ENCODE measurements at regions not wholly inside any gene's neighbourhood (a gene's known extent, or its start where the extent isn't known, plus 50 kb on each side); places are given as distances from the start of the nearest gene placed in this dataset.
A peak's percentile ranks its signal among the peaks of the same experiment; 100 is the strongest.

DNA sequence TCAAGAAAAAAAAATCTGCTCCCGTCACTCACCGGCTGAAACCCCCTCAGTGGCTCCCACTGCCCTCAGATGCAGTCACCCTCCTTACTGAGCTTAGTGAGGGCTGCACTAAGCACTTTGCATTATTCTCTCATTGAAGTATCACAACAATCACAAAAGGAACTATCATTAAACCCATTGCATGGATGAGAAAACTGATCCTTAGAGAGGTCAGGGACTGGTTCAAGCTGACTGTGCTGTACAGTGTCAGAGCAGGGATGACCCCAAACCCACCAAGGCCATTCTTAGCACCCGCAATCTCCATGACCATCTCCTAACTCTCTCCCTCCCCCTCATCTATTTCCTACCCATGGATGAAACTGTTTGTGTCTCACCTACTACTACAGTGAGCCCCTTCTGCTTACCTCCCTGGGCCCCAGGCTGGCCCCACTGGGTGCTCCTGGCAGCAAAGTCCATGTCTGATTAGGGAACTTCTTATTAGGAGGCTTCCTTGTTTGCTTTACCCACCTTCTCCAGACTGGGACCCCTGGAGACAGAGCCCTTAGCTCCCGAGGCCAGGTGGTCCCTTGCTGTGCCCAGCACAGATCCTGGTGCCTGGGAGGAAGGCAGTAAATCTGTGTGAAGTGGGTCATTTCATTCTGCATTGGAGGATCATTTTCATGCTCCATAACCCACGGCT, 139.3 kb upstream of the ID2 start:
- intact Hi-C loops (cut with micrococcal nuclease) = loop anchor here (1.0 to 10.0 kb wide), 9 partner anchors 7 to 239 kb away; no protein-coding TSS in a partner anchor

DNA sequence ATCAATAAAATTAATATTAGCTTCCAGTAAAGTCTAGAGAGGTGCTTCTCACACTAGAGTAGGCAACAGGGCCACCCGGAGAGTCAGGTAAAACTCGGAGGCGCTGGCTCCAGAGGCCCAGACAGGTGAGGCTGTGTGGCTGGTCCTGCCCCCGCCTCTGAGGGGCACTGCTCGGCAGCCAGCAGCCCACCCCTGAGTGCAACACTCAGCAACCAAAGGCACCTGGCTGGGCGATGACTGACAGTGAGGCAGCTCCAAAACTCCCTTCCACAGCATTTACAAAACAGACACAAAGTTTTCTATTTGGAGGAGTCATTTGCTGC, 138.8 kb upstream of the ID2 start:
- POLR2A ChIA-PET = interaction anchor here (0.5 to 2.9 kb wide), 18 partner anchors 8 to 520 kb away, joined by 3 to 18 read pairs (median 5); partner anchors contain the start of gene ID2
- Mint-ChIP-seq H3K27ac (peak overlapping the region; percentile 90), H3K9me3 (no peaks in the 10 kb centered on the region), H3K4me1 (peaks cover 66% of the 10 kb centered on the region), H3K4me3 (peak overlapping the region; percentile 69), H3K27me3 (peaks cover 39% of the 10 kb centered on the region), H3K36me3 (ENCODE audit: low read depth) (no peaks in the 10 kb centered on the region)
- CTCF ChIA-PET = no interaction called here
- peak; percentile 16 for ATAC-seq (ENCODE audit: low read depth)
- no peak for DNase-seq
- TF ChIP-seq, protein P1, sequence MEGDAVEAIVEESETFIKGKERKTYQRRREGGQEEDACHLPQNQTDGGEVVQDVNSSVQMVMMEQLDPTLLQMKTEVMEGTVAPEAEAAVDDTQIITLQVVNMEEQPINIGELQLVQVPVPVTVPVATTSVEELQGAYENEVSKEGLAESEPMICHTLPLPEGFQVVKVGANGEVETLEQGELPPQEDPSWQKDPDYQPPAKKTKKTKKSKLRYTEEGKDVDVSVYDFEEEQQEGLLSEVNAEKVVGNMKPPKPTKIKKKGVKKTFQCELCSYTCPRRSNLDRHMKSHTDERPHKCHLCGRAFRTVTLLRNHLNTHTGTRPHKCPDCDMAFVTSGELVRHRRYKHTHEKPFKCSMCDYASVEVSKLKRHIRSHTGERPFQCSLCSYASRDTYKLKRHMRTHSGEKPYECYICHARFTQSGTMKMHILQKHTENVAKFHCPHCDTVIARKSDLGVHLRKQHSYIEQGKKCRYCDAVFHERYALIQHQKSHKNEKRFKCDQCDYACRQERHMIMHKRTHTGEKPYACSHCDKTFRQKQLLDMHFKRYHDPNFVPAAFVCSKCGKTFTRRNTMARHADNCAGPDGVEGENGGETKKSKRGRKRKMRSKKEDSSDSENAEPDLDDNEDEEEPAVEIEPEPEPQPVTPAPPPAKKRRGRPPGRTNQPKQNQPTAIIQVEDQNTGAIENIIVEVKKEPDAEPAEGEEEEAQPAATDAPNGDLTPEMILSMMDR (IDR thresholded peaks at IDR 0.05) = no peak
- intact Hi-C loops (cut with micrococcal nuclease) = loop anchor here (1.0 to 10.0 kb wide), 9 partner anchors 8 to 240 kb away; no protein-coding TSS in a partner anchor

More for the DNA sequence above, 139.3 kb upstream of the ID2 start:
- DNase-seq = no peak
- ChIA-PET POLR2A (interaction anchor here (0.9 to 2.9 kb wide), 10 partner anchors 8 to 519 kb away, joined by 3 to 18 read pairs (median 6); no protein-coding TSS in a partner anchor), CTCF (no interaction called here)
- Mint-ChIP-seq H3K4me1 (peaks cover 68% of the 10 kb centered on the region), H3K27me3 (peaks cover 36% of the 10 kb centered on the region), H3K9me3 (no peaks in the 10 kb centered on the region), H3K27ac (peak overlapping the region; percentile 90), H3K36me3 (ENCODE audit: low read depth) (no peaks in the 10 kb centered on the region), H3K4me3 (peak overlapping the region; percentile 69)
- no peak for ATAC-seq (ENCODE audit: low read depth)
- TF ChIP-seq, protein P1 (IDR thresholded peaks at IDR 0.05) = no peak

DNA sequence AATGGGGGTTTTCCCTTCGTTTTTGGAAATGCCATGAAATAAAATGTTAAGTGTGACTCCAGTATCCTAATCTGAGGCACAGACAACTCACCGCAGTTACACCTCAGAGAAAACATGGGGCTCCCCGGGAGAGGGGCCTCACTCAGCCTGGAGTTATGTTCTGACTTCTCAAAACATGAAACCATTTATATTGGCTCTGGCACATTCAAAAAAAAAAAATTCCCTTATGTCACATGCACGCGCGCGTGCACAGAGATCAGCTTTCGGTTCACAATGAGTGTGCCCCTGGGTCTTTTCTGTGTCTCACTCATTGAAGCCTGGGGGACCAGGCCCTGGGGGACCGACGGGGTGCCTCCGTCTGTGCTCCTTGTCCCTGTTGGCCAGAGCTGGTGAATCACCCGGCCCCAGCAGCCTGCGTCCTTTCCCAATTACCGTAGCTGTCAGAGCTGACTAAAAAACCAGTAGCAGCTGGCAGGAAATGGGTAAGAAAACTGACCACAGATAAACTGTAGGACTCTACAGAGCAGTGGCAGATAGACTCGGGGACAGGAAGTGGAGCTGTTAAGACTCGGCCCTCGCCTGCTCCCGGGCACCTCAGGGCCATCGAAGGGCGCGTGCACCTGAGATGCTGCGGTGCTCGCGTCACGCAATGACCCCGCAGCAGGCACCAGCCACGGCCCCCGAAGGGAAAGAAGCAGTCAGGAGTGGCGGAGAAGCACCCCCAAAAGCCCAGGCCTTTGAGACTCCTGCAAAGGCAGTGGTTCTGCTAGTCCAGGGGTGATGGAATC, 138.3 kb upstream of the ID2 start:
- TF ChIP-seq, protein P1 (IDR thresholded peaks at IDR 0.05) = no peak
- ATAC-seq (ENCODE audit: low read depth) (peak; percentile 83), DNase-seq (peak; percentile 60)
- H3K27ac Mint-ChIP-seq = peak overlapping the region; percentile 90
- intact Hi-C loops (cut with micrococcal nuclease) = loop anchor here (1.0 to 10.0 kb wide), 11 partner anchors 8 to 240 kb away; partner anchors contain the start of gene ID2
- peaks cover 62% of the 10 kb centered on the region for H3K4me1 Mint-ChIP-seq
- H3K36me3 Mint-ChIP-seq (ENCODE audit: low read depth) = no peaks in the 10 kb centered on the region
- peak overlapping the region; percentile 69 for H3K4me3 Mint-ChIP-seq
- peaks cover 38% of the 10 kb centered on the region for H3K27me3 Mint-ChIP-seq
- H3K9me3 Mint-ChIP-seq = no peaks in the 10 kb centered on the region
- ChIA-PET CTCF (no interaction called here), POLR2A (interaction anchor here (0.5 to 2.9 kb wide), 19 partner anchors 9 to 520 kb away, joined by 3 to 18 read pairs (median 5); partner anchors contain the start of gene ID2)

DNA sequence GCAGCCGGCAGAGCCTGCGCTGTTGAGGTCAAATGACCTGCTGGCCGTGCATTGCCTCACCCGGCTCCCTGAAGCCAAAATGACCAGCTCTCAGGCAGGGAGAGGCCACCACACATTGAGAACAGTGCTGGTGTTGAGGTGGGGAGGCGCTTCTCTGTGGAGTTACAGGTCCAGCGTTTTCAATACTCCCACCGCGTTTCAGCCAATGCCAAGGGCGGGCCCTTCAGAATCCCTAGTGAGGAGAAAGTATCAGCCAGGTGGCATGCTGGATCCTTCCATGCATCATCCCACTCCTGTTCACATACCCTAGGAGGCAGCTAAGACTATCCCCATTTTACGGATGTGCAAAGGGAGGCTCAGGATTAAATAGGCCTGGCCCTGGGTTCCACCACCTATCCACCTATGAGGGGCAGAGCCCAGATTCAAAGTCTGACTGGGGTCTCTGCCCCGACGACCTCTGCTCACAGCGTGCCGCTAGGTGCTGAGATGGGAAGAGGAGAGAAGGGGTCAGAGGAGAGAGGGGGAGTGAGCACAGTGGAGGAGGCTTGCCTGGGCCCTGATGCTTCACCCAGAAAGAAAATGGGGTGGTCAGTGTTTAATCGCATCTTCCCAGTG, 137.6 kb upstream of the ID2 start:
- Mint-ChIP-seq H3K4me1 (peaks cover 60% of the 10 kb centered on the region), H3K27me3 (peaks cover 36% of the 10 kb centered on the region)

More for the DNA sequence above, 137.6 kb upstream of the ID2 start:
- TF ChIP-seq, protein P1 (IDR thresholded peaks at IDR 0.05) = no peak
- ATAC-seq (ENCODE audit: low read depth) (no peak), DNase-seq (no peak)
- ChIA-PET CTCF (interaction anchor here (1.0 kb wide), 1 partner anchor 20 kb away, joined by 4 read pairs; no protein-coding TSS in a partner anchor), POLR2A (interaction anchor here (0.6 to 2.9 kb wide), 18 partner anchors 9 to 521 kb away, joined by 3 to 18 read pairs (median 6); partner anchors contain the start of gene ID2)
- Mint-ChIP-seq H3K27ac (peak overlapping the region; percentile 90), H3K4me3 (no peak overlapping the region), H3K9me3 (no peaks in the 10 kb centered on the region), H3K36me3 (ENCODE audit: low read depth) (no peaks in the 10 kb centered on the region)
- intact Hi-C loops (cut with micrococcal nuclease) = loop anchor here (2.0 to 10.0 kb wide), 3 partner anchors 31 to 139 kb away; partner anchors contain the start of gene ID2

All from activated B cell treated with CpG ODN at 0.5 μM for 24 hours (primary cell).